GM18499 (cell line): ENCODE measurements at regions not wholly inside any gene's neighbourhood (a gene's known extent, or its start where the extent isn't known, plus 50 kb on each side); places are given as distances from the start of the nearest gene placed in this dataset.

Experiments
- ATAC-seq: cut with Tn5 transposase; IDR thresholded peaks from one replicate; pipeline ENCODE4 v1.9.1; 2021; ENCODE audit warnings: moderate number of reproducible peaks; ENCODE audit not compliant: insufficient read depth, unreplicated experiment

DNA sequence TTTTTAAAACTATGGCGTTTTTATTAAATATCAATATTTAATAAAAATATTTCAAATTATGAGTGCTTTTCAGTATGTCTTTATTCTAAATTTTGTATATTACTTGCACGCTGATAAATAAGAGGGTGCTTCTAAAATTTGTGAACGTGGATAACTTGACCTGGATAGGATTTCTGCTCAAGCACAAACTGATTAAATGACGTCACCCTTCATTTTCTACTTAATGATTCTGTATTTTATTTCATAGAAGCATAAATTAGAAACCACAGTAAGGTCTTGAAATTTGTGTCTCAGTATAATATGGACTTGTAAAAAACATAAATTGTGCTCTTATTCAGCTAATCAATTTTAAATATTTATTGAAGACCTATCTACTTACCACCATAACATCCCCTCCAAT is 903.7 kb downstream of the ROBO2 start:
- no peak for ATAC-seq

DNA sequence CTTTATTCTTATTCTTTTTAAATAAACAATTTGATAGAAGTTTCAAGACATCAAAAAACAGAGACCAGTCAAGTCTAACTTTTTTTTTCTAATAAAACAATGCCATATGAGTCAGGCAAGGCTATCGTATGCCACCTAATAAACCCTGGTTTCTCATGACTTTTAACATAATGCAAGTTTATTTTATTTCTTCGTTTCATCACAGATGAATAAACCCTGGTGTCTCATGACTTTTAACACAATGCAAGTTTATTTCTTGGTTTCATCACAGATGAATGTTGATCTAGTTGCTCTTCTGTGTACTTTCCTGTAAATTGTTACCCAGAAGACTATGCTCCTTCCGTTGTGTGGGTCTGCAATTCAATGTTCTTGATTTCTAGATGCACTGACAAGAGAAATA is 905.4 kb downstream of the ROBO2 start:
- ATAC-seq = no peak

DNA sequence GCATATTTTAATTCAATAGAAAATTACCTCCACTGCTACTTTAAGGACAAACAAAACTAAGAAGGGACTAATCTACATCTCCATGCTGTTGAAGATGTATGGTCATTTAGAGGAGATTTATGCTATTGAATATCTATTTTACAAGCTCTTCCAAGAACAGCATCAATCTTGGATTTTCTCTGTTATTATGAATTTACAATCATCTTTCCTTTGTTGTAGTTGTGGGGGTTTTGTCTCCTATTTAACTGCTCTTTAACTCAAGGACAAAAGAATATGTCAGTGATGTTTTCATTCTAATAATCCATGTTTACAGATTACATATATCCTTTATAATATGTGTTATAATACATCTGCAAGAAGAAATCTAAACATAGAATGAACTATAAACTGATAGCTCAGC is 907.8 kb downstream of the ROBO2 start:
- ATAC-seq = no peak

DNA sequence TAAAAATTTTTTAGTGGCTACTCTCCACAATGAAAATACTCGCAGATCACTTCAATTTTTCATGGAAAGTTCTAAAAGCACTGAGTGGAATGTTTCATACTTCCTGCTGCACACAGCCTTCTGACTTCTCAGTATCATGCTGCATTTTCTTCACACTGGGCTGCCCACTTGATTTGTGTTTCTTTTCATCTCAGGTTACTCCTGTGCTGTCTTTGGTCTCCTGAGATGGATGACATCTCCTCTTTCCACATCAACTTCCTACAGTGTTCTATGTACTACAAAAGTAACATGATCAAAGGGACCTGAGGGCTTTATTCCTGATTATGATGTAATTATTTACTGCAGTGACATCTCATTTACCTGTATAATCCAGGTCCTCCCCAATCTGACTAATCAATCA is 927.7 kb downstream of the ROBO2 start:
- no peak for ATAC-seq

DNA sequence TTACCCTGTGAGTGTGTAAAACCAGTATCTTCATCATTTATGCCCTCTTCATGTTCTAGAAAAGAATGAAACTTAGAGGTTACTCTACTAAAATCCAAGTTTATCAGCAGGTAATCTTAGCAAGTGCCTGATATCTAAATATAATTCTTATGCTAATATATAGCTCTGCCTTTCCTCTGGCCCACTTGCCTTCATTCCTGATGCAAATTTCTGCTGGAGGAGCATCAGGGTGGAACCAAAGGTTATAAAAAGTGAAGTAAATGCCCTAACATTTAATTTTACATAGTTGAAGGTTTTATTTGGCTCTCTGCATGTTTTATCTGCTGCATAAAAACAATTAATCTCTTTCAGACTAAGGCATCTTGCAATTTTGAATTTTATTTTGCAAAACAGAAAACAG is 936.2 kb downstream of the ROBO2 start:
- no peak for ATAC-seq

DNA sequence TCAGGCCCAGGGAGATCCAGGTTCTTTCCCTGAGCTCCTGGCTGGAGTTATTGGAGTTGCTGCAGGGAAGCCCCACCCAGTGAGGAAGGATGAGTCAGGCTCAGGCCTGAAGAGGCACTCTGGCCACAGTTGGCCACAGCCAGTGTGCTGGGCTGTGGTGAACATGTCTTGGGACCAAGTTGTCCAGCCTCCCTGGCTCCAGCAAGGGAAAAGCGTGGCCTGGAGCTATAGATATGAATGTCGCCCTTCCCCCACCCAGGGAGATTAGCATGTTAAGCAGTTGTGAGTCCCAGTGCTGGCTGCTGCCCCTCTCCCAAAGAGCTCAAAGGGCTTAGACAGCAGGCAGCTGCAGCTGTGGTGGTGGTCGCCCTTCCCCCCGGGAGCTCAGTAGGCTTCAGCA is 963.2 kb downstream of the ROBO2 start:
- no peak for ATAC-seq

DNA sequence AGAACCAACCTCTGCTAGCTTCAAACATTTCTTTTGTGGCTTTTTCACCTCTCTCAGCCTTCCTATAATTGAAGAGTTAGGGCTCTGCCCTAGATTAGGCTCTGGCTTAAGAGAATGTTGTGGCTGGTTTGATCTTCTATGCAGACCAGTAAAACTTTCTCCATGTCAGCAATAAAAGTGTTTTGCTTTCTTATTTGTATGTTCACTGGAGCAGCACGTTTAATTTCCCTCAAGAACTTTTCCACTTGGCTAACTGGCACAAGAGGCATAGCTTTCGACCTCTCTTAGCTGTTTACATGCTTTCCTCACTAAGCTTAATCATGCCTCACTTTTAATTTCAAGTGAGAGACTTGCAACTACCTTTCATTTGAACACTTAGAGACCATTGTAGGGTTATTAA is 964.7 kb downstream of the ROBO2 start:
- ATAC-seq = no peak

DNA sequence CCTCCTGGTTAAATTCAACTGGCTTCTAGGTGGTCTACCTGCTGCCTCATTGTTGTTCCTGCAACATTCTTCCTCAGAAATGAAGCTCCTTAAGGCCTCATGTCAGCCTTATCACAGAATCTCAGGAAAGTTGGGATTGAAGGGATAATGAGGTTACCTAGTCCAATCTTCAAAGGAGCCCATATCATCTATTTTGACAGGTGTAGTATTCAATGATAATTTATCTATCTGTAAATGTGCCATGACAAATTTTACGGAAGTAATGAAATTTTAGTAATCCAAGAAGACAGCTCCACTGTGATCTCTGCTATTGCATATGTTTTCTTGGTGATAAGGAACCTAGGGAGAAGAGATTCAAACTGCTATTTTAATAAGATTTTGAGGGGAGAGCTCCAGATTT is 973.8 kb downstream of the ROBO2 start:
- no peak for ATAC-seq

DNA sequence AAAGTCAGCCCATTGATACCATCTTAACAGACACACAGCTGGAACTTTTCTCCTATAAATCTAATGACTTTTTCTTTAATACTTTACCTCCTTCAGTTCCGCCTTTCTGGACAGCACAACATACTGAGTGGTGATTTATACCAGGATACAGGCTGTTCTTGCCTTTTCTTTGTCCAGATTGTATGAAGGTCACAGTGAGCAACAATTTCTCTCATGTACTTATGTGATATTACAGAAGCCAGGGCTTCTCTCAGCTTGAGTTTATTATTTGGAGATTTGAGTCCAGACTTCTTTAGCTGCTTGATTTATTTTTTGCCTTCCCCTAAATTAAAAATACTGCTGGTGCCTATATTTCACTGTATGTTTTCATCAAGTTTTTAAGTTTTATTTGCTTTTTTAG is 976.0 kb downstream of the ROBO2 start:
- no peak for ATAC-seq

DNA sequence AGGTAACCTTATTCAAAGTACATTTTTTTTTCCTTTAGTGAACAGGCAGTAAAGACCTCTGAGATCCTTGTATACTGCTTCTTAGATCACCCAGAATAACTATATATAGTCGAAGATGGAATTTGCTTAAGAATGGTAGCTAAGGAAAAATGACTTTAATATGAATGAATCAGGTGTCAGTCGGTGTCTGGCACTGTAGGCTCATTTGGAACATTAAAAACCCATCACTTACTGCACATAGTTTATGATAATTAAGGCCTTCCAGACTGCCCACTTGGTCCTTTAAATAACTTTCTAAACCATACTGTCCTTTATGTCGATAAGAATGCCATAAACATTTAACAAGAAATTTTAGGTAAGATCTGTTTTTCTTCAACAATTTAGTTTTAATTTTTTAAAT is 981.8 kb downstream of the ROBO2 start:
- ATAC-seq = no peak

DNA sequence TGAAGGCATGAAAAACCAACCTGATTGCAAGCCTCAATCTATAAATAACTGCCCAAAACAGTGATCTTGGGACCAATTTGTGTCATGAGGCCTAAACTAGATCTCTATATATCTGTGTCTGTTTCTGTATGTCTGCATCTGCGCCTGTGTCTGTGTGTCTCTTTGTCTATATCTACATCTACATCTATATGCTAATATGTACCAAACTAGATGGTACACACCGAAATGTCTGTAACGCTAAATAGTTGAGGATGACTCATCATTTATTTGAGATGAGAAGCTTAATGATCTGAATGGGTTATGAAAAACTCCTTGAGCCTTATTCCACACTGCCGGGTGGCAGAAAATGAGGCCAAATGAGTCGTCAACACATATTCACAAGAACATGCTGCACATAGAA is 982.3 kb downstream of the ROBO2 start:
- ATAC-seq = no peak

DNA sequence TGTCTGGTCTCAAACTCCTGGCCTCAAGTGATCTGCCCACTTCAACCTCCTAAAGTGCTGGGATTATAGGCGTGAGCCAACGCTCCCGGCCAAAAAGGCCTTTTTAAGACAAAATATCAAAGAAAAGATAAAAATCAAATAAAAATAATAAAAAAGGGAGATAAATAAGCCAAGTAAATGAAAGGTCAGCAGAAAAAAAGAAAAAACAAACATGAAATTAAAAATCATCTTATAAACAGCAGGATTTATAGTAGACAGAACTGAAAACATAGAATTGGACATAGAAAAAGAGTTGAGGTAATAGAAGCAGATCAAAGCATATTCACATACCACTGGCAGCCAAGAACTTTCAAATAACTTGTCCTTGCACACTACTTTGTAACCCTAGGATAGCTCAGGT is 983.4 kb downstream of the ROBO2 start:
- ATAC-seq = no peak

DNA sequence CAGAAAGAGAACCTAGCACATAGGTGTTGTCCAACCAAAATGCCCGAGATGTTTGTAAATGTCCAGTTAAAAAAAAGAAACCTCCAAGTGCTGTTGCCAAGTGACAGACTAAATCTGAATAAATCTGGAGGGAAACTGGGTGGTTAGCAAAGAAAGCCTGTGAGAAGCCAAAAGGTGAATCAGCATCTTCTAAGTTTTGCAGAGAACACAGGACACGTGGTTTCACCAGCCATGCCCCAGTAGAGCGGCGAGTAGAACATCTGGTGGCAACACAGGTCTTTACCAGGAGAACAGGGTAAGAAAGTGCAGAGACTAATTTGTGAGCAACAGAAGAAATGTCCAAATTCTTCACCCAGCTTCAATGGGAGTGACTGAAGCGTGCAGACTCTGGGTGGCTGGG is 986.0 kb downstream of the ROBO2 start:
- no peak for ATAC-seq

DNA sequence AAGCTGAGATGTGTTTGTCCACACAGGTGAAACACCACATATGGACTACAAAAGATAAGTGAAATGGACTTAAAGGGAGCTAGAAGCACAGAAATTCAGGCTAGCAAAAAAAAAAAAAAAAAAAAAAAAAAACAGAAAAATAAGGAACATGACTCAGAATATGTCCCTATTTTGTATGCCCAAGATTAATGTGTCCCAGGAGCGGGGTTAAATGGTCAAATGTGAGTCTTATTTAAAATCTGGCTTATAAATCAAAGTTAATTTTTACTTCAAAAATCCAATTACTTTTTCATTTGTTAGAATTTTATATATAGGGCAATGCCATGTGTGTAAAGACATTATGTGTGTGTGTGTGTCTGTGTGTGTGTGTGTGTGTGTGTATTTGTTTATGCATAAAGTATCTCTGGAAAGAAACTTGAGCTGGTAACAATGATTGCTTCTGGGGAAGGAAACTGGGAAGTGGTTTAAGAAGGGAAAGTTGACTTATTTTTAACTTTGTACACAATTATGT is 986.5 kb downstream of the ROBO2 start:
- ATAC-seq = no peak

DNA sequence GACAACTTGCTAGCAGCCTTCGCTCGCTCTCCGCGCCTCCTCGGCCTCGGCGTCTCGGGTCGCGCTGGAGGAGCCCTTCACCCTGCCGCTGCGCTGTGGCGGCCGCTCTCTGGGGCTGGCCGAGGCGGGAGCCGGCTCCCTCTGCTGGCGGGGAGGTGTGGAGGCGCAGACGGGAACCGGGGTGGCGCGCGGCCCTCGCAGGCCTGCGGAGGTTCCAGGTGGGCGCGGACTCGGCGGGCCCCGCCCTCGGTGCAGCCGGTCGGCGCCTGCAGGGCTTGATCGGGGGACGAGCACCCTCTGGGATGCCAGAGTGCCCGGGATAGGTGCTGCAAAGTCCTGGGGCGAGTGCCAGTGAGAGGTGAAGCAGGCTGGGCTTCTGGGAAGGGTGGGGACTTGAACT is 989.9 kb downstream of the ROBO2 start:
- no peak for ATAC-seq

DNA sequence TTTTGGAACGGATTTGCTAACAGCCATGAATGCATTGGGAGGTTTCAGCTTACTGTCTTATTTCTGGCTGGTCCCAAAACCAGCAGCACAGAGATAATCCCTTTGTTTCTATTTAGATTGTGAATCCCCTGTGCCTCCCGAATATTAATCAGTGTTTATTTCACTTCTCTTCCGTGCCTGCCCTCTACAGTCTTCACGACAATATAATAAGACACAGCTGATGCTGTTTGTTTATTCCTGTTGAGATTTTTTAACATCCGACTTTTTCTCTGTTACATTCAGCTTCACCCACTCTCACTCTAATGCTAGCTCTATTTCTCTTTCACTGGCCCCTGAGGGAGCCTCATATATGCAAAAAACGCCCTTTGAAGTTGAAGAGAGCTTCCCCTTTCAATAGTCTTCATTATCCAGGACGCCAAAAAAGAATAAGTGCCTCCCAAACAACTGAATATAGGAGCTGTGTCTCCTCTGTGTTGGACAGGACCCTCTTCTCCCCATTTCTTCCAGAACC is 995.3 kb downstream of the ROBO2 start:
- no peak for ATAC-seq

DNA sequence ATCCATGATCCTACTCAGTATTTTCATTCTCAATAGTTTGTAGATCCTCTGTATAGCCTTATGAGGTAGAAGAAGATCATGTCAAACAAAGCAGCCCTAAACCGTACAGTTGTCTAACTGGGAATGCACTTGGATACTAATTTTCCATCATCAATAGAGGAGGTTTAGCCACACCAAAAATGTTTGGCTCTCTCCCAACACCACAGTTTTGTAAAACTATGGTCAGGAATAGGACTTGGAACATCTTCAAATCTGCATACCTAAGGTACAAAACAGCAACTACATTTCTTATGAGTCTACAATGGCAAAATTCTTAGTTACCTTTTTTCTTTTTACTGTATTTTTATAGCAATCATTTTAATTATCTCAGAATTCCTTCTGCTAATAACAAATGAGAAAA is 1001.6 kb downstream of the ROBO2 start:
- ATAC-seq = no peak

DNA sequence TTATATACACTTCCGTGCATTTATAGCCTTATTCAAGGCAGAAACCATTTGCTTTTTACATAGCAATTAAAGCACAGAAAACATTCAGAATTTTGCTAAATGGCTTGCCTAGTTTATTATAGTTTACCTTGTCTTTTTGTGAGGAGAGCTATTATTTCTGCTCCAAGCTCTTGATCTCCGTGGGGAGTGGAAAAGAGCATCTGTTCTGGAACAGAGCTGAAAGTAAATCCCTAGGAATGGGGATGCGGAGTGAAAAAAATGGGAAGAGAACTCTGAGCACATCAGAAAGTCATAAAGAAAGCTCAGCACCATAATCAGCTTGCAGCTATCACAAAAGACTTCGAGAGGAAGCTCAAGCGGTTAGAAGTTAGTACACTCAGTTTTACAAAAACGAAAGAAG is 1006.7 kb downstream of the ROBO2 start:
- ATAC-seq = no peak

DNA sequence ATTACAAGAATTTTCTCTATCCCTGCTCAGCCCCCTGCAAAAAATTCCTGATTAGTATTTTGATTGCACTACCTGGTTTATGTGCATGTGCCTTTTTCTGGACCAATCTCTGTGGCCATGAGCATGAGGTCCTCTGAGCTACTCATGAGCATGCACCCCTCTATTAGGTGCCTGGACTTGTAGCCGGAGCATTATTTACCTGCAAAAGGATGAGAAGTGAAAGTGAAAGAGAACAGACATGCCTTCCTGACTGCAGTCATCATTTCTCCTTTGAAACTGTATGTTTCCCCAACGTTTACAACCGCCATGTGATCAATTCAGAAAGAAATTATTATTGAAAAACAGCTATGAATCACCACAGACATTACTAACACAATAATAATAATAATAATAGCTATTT is 1008.8 kb downstream of the ROBO2 start:
- no peak for ATAC-seq

DNA sequence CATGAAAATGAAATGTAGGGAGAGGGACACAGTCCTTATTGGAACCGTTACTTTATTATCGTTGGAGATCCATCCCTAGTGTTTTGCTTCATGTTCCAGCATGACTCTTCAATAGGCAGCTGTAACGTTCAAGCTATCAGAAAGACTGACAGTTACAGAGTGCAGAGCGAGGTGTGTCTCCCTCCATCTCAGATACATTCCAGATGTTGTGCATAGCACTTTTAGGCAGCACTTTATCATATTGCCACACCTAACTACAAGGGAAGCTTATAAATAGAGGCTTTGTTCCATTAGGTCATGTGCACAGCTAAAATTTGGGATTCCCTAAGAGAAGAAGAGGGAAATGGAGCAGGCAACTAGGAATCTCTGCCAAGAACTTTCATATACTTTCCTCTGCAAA is 1009.6 kb downstream of the ROBO2 start:
- no peak for ATAC-seq

DNA sequence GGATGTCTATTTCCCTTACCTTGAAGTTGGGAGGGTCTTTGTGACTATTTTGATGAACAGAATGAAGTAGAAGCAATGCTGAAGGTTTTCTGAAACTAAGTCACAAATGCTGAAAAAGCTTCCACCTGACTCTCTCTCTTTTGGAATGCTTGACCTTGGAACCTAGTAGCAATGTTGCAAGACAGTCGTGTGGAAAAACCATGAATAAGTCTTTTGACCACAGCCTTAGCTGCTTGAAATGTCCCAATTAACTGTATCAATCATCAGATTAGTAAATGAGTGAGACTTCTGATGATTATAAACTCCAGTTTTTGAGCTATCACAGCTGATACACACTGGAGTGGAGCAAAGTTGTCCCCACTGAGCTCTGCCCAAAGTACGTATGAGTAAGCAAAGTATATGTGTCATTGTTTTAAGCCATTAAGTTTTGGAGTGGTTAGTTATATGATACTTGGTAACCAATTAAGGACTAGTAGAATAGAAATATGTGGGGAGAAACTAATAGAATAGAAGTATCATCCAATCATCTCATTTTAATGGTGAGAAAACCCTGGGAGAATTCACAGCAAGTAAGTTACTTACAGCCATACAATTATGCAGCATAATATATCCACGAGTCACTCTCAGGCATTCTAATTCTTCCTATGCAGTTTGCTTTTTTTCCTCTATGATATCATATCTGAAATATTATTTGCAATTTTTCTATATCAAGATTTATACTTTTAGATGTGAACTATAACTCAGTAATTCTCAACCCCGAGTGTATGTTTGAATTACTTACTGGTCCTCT is 1010.6 kb downstream of the ROBO2 start:
- ATAC-seq = no peak

DNA sequence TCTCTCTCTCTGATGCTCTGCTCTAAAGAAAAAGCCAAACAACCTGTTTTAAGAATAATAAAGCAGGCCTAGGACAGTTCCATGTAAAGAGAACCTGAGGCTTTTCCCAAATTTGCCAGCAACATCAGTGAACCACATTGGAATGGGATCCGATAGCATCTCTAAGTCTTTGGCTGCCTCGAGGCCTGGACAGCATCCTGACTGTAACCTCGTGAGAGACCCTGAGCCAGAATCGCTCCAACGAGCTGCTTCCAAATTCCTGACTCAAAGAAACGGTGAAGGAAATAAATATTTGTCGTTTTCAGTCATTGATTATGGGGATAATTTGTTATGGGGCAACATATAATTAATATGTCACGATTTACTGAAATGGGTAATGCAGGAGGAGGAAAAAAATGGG is 1012.8 kb downstream of the ROBO2 start:
- no peak for ATAC-seq
